HG03565 (cell line): ENCODE measurements at regions not wholly inside any gene's neighbourhood (a gene's known extent, or its start where the extent isn't known, plus 50 kb on each side); places are given as distances from the start of the nearest gene placed in this dataset.

Source experiments
- ATAC-seq: cut with Tn5 transposase; IDR thresholded peaks from one replicate; pipeline ENCODE4 v1.9.1; 2021; ENCODE audit warnings: mild to moderate bottlenecking, moderate library complexity; ENCODE audit not compliant: unreplicated experiment

DNA sequence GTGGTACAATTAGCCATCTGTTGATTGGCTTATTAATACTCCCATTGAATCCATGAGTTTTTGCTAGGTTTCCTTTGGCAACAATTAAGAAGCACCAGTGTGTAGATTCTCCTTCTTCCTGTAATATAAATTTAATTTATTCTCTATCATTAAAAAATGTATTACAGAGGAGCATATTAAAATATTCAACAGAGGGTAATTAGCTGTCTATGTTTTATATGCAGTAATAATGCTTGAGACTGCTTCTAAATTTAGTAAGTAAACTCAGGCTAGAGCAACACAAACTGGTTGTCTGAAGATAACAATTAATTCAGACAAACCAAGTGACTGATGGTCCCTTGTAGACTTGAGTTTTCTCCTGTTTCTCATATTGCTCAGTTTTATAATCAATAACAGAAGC lies 192.4 kb downstream of the FAT4 start:
- ATAC-seq = no peak

- ATAC-seq = no peak
These were observed 197.0 kb downstream of the FAT4 start for GRCh38 chr4:125511715-125512114.

DNA sequence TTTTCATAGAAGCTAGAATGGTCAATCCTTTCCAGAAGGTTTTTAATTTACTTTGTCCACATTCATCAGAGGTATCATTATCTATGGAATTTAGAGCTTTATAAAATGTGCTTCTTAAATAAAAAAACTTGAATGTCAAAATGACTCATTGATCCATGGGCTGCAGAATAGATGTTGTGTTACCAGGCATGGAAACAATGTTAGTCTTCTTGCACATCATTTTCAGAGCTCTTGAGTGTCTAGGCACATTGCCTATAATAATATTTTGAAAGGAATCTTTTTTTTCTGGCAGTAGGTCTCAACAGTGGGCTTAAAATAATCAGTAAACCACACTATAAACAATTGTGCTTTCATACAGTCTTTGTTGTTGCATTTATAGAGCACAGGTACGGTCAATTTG lies 200.3 kb downstream of the FAT4 start:
- no peak for ATAC-seq

- ATAC-seq = no peak
These were observed 203.1 kb downstream of the FAT4 start for GRCh38 chr4:125517831-125518230.

GRCh38 chr4:125518281-125518680 lies 203.5 kb downstream of the FAT4 start:
- no peak for ATAC-seq

DNA sequence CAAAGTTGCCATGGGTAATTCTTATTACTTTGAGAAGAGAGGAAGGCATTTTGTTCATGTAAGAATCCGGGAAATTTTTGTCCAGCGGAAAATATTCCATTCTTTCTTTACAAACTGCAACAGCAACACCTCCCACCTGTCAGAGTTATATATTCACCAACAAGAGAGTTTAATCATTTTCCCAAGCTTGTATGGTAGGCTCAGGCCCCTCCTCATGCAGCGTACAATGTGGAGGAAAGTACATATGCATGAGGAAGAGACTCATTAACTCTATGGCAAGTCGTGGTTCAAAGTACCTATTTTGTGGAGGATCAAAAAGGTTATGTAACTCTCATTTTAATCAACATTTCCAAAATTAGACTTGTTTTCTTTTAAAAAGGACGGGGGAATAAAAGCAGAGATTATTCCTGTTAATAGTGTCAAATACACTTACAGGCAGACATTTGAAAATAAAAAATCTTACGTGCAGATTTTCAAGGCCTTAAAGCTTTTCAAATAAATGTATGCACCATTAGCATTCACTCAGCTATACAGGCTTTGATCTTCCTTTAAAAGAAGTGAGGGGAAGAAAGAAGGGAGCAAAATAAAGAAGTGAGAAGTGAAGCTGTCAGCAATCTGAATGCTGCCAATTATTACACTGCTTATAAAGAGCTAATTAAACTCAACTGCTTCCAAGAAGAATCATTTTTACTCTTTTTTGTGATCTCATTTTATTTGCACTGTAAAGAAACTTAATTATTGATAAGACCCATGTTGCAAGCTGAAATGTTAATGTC lies 204.8 kb downstream of the FAT4 start:
- no peak for ATAC-seq

GRCh38 chr4:125520258-125520990 lies 205.7 kb downstream of the FAT4 start:
- no peak for ATAC-seq

DNA sequence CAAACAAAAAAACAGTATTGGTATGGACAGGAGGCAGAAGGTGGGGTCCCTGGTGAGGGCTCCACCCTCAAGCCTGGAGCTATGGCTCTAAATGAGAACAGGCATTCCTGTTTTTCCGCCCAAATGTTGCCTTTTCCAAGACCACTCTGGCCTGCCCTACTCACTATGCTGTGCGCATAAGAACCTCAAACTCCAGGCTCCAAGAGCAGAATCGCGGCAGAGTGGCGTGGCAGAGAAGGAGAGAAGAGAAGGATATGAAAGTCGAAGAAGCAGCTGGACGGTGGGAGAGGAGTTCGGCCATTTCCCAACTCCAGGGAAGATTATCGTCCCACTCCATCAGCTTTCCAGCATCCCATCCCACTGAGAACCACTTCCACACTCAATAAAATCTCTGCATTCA lies 207.8 kb downstream of the FAT4 start:
- no peak for ATAC-seq

- ATAC-seq = no peak
These were observed 208.2 kb downstream of the FAT4 start for GRCh38 chr4:125522992-125523391.

DNA sequence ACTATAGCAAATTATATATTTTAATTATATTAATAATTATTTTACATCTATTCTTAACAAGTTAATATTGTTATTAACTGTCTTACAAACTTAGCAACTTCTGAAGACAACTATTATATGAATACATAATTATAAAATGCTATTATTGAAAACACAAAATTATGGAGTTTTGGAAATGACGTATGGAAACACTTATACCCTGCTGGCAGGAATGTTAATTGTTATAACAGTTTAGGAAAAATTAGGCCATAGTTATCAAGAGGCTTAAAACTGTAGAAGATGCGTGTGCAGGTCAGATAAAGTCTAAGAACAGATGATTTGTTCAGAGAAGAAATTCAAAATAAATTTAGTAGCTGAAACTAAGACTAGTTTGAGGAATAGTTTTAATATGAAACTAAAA lies 211.7 kb downstream of the FAT4 start:
- ATAC-seq = no peak

DNA sequence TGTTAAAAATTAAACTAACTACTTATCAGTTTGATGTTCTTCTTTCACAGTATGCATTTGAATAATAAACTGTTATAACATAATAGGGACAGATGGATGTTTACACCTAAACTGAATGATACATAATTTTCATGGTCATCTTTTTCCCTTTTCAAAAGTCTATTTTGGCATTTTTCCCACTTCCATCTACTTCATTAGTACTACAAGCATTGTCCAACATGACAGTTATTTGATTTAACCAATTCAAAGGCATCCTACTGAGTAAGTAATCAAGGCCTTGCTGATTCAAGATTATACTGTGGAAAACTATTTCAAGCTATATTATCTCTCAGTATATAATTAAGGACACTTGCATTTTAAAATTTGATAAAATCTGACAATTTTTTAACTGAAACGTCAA lies 212.9 kb downstream of the FAT4 start:
- ATAC-seq = no peak

DNA sequence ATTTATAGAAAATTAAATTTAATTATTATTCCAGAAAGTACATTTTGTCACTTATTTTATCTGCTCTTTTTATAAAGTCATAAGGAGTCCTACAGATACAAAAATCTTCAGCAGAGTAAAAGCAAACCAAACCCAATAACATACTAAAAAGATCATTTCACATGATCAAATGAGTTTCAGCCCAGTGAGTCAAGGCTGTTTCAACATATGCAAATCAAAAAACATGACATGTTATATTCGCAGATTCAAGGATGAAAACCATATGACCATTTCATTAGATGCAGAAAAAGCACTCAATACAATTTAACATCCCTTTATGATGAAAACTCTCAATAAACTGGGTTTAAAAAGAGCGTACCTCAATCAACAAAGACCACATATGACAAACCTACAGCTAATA lies 214.3 kb downstream of the FAT4 start:
- ATAC-seq = no peak

DNA sequence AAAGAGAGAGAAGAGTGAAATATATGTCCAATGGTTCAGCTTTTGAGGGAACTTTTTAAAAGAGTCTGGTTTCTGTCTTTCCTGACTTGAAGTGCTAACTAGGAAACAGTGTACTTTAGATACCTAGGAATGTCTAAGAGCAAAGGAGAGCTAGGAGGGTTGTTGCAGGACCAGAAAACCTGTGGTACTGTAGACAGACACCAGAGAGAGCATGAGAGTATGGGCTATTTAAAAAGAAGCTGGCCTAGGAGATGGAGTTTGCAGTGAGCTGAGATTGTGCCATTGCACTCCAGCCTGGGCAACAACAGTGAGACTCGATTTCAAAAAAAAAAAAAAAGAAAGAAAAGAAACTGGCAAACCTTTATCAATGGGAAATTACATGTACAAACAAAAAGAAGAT lies 223.9 kb downstream of the FAT4 start:
- ATAC-seq = no peak

GRCh38 chr4:125539691-125540090 lies 224.9 kb downstream of the FAT4 start:
- no peak for ATAC-seq

DNA sequence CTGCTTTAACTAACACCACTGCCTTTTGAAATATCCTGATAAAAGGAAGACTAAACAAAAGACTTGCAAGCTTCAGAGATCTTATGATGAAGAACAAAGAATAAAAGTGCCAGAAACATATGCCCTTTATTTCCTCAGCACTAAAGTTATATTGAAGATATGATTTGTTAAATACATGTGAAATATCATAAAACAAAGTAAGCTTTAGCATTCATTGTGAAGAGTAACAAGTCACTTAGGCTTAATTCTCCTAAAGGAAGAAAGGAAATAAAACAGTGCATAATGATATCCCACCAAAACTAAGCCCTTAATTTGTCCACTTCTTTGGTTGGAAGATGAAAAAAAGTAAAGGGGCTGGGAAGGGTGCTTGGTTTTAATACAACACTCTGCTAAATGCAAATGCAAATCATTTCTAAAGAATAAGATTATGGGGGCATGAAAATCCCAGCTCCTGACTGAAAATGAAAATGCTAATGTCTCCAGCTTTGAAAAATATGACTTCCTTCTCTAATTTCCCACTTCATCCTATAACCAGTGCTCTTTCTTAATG lies 227.2 kb downstream of the FAT4 start:
- no peak for ATAC-seq

- ATAC-seq = no peak
These were observed 231.5 kb downstream of the FAT4 start for GRCh38 chr4:125546272-125546671.

- ATAC-seq = no peak
These were observed 233.1 kb downstream of the FAT4 start for GRCh38 chr4:125547836-125548235.

- no peak for ATAC-seq
These were observed 236.0 kb downstream of the FAT4 start for GRCh38 chr4:125550769-125551168.

DNA sequence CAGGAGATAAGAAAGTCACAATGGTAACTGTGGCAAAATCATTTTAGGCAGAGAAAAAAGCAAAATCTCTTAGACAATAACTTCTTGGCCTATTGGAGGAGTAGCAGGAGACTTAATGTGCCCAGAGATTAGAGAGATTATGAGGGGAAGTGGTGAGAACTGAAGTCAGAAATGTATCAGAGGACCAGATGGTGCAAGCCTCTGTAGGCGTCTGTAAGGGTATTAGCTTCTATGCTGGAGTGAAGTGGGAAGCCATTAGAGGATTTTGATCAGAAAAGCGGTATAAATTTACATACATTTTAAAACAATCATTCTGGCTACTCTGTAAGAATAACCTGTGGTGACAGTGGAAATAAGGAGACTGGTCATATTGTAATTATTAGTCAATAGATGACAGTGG lies 236.7 kb downstream of the FAT4 start:
- ATAC-seq = no peak

- no peak for ATAC-seq
These were observed 237.2 kb downstream of the FAT4 start for GRCh38 chr4:125551967-125552366.

DNA sequence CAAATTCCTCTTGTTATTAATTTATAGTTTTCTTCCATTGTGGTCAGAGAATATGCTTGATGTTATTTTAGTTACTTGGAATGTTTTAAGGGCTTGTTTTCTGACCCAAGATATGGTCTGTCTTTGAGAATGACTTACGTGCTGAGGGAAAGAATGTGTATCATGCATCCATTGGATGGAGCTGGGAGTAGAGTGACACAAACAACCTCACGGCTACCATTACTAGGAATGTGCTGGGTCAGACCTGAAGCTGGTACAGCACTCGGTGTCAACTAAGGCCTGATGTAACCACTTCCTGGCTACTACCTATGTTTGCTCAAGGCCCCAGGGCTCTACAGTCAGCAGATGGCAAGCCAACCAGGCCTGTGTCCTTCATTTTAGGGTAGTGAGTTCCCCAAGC lies 257.8 kb downstream of the FAT4 start:
- no peak for ATAC-seq

GRCh38 chr4:125573368-125573767 lies 258.6 kb downstream of the FAT4 start:
- ATAC-seq = no peak
